ENCODE measurements at regions not wholly inside any gene's neighbourhood (a gene's known extent, or its start where the extent isn't known, plus 50 kb on each side); places are given as distances from the start of the nearest gene placed in this dataset.

DNA sequence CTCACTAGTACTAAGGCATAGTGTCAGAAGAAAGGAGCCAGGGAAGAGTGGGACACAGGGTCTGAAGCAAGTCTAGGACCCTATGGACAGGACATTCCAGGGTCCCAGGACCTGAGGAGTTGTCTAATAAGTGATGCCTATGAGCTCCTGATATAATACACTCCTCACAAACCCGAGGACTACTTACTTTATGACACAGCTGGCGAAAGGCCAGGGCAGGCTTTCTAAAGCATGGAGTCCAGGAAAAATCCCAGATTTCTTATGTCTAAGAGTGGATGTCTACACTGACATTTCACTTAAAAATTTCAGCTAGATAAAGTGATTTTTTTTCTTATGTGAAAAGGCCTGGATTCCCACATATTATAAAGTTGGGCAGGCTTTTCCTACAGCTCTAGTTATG, 502.2 kb upstream of the SETBP1 start:
- WGBS, 2 donors (ENCODE audit: low coverage in 1 of 2): 46 to 50% methylated on average over 2 of the region's 2 CpGs
- Histone ChIP-seq H3K27ac (no peak overlapping the region), H3K36me3 (no peaks in the 10 kb centered on the region), H3K27me3 (no peaks in the 10 kb centered on the region), H3K4me3 (no peak overlapping the region), H3K9me3 (no peaks in the 10 kb centered on the region), H3K4me1 (no peaks in the 10 kb centered on the region)
- no peak for TF ChIP-seq EP300 (IDR thresholded peaks at IDR 0.05)
- TF ChIP-seq POLR2AphosphoS5 (IDR thresholded peaks at IDR 0.05): no peak
- TF ChIP-seq POLR2A (IDR thresholded peaks at IDR 0.05): no peak
- TF ChIP-seq CTCF (IDR thresholded peaks at IDR 0.05): no peak
- no peak for ATAC-seq

DNA sequence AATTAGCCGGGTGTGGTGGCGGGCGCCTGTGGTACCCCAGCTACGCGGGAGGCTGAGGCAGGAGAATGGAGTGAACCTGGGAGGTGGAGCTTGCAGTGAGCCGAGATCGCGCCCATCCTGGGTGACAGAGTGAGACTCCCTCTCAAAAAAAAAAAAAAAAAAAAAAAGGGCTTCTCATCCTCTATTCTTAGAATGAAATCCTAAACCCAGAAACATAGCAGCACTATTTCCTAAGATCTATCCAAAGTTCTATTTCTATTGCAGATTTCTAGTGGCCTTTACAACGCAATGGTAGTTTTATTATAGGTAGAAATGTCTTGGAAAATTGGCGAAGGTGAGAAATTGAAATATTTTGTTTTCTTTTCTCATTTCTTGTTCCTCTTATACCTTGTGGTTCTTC, 501.0 kb upstream of the SETBP1 start:
- TF ChIP-seq CTCF (IDR thresholded peaks at IDR 0.05): no peak
- TF ChIP-seq EP300 (IDR thresholded peaks at IDR 0.05): no peak
- no peak for TF ChIP-seq POLR2AphosphoS5 (IDR thresholded peaks at IDR 0.05)
- no peak for TF ChIP-seq POLR2A (IDR thresholded peaks at IDR 0.05)
- H3K27me3 ChIP-seq: no peaks in the 10 kb centered on the region
- no peak overlapping the region for H3K4me3 ChIP-seq
- H3K27ac ChIP-seq: no peak overlapping the region
- WGBS, 2 donors (ENCODE audit: low coverage in 1 of 2): 94% methylated on average over 4 to 8 of the region's 10 CpGs
- no peaks in the 10 kb centered on the region for H3K9me3 ChIP-seq
- H3K4me1 ChIP-seq: no peaks in the 10 kb centered on the region
- no peak for ATAC-seq
- H3K36me3 ChIP-seq: no peaks in the 10 kb centered on the region

DNA sequence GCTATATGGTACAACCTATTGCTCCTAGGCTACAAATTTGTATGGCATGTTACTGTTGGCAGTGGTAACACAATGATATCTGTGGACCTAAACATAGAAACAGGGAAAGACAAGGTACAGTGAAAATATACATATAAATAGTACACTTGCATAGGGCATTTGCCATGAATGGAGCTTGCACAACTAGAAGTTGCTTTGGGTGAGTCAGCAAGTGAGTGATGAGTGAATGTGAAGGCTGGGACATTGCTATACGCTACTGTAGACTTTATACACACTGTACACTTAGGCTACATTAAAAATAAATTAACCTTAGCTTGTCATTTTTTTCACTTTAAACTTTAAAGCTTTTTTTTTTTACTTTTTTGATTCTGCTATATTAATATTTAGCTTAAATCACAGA, 500.0 kb upstream of the SETBP1 start:
- Histone ChIP-seq H3K9me3 (no peaks in the 10 kb centered on the region), H3K4me3 (no peak overlapping the region), H3K27me3 (no peaks in the 10 kb centered on the region), H3K27ac (no peak overlapping the region), H3K36me3 (no peaks in the 10 kb centered on the region), H3K4me1 (no peaks in the 10 kb centered on the region)
- TF ChIP-seq CTCF (IDR thresholded peaks at IDR 0.05): no peak
- TF ChIP-seq POLR2AphosphoS5 (IDR thresholded peaks at IDR 0.05): no peak
- TF ChIP-seq EP300 (IDR thresholded peaks at IDR 0.05): no peak
- no peak for TF ChIP-seq POLR2A (IDR thresholded peaks at IDR 0.05)
- WGBS, 2 donors (ENCODE audit: low coverage in 1 of 2): 29 to 54% methylated on average over 1 of the region's 1 CpG
- no peak for ATAC-seq

- no peaks in the 10 kb centered on the region for H3K9me3 ChIP-seq
- WGBS, 2 donors (ENCODE audit: low coverage in 1 of 2): 54 to 67% methylated on average over 3 of the region's 3 CpGs
- no peak for ATAC-seq
These were observed 498.5 kb upstream of the SETBP1 start for GRCh38 chr18:44181951-44182747.

GRCh38 chr18:44186001-44186400, 494.7 kb upstream of the SETBP1 start:
- Histone ChIP-seq H3K4me3 (no peak overlapping the region), H3K27me3 (no peaks in the 10 kb centered on the region), H3K9me3 (no peaks in the 10 kb centered on the region), H3K36me3 (no peaks in the 10 kb centered on the region), H3K27ac (no peak overlapping the region), H3K4me1 (no peaks in the 10 kb centered on the region)
- no peak for ATAC-seq
- WGBS, 2 donors (ENCODE audit: low coverage in 1 of 2): 78 to 82% methylated on average over 3 of the region's 3 CpGs
- no peak for TF ChIP-seq CTCF (IDR thresholded peaks at IDR 0.05)
- TF ChIP-seq POLR2AphosphoS5 (IDR thresholded peaks at IDR 0.05): no peak
- TF ChIP-seq POLR2A (IDR thresholded peaks at IDR 0.05): no peak
- TF ChIP-seq EP300 (IDR thresholded peaks at IDR 0.05): no peak

More at GRCh38 chr18:44181951-44182747, 498.5 kb upstream of the SETBP1 start:
- Histone ChIP-seq H3K36me3 (no peaks in the 10 kb centered on the region), H3K4me3 (no peak overlapping the region), H3K27me3 (no peaks in the 10 kb centered on the region), H3K27ac (no peak overlapping the region), H3K4me1 (no peaks in the 10 kb centered on the region)
- TF ChIP-seq POLR2A (IDR thresholded peaks at IDR 0.05): no peak
- peak; percentile 23 for TF ChIP-seq POLR2AphosphoS5 (IDR thresholded peaks at IDR 0.05)

Data from gastroesophageal sphincter (tissue), 4 donors.